ENCODE measurements at regions not wholly inside any gene's neighbourhood (a gene's known extent, or its start where the extent isn't known, plus 50 kb on each side); places are given as distances from the start of the nearest gene placed in this dataset.

GRCh38 chr10:105855791-105856190, 1214.7 kb downstream of the SORCS3 start:
- no peak overlapping the region for H4K5ac ChIP-seq (ENCODE audit: insufficient read length, low read depth, low read length)
- no peaks in the 10 kb centered on the region for H3K27me3 ChIP-seq (replicated peaks in 1 of 4; ENCODE audit: control insufficient read depth in 3 of 4, extremely low read depth in 1 of 4, insufficient read depth in 3 of 4, low read length in 3 of 4)
- H2BK15ac ChIP-seq (ENCODE audit: low read length) = no peak overlapping the region
- no peak for TF ChIP-seq SIRT6 (IDR thresholded peaks at IDR 0.05; ENCODE audit: low read length)
- TF ChIP-seq CEBPB (IDR thresholded peaks at IDR 0.05; ENCODE audit: low read depth, low read length) = no peak
- no peak for TF ChIP-seq BACH1 (IDR thresholded peaks at IDR 0.05; ENCODE audit: low read length)
- TF ChIP-seq NANOG (IDR thresholded peaks at IDR 0.05; ENCODE audit: insufficient read depth, low read depth, low read length, poor library complexity, severe bottlenecking) = no peak
- TF ChIP-seq YY1 (IDR thresholded peaks at IDR 0.05; ENCODE audit: low read depth, low read length) = no peak
- TF ChIP-seq SIN3A (conservative IDR thresholded peaks at IDR 0.05 in 1 of 2, IDR thresholded peaks at IDR 0.05 in 1 of 2; ENCODE audit: low read depth in 1 of 2, low read length in 2 of 2) = no peak
- no peak for TF ChIP-seq SRF (IDR thresholded peaks at IDR 0.05; ENCODE audit: low read depth, low read length)
- no peak overlapping the region for H3K56ac ChIP-seq (replicated peaks; ENCODE audit: insufficient read length, low read depth, low read length)
- no peak overlapping the region for H3K4me3 ChIP-seq (ENCODE audit: extremely low read depth in 1 of 4, insufficient read depth in 2 of 4, low read depth in 3 of 4, low read length in 4 of 4)
- POLR2A ChIA-PET (ENCODE audit: partially characterized antibody) = no interaction called here
- H3K79me2 ChIP-seq (ENCODE audit: control insufficient read depth in 1 of 2, insufficient read depth in 2 of 2, low read length in 2 of 2) = no peaks in the 10 kb centered on the region
- no peak overlapping the region for H2AK5ac ChIP-seq (ENCODE audit: low read depth, low read length)
- H3K4me1 ChIP-seq (replicated peaks in 1 of 4; ENCODE audit: control insufficient read depth in 3 of 4, insufficient read depth in 4 of 4, low read length in 3 of 4) = no peaks in the 10 kb centered on the region
- 83% methylated on average over 2 of the region's 2 CpGs; no CpG with 5 or more reads in 1 of the 2 experiments for WGBS, 2 experiments (ENCODE audit: extremely low coverage in 1 of 2, insufficient coverage in 1 of 2, insufficient read length in 1 of 2, insufficient replicate concordance in 2 of 2, low coverage in 1 of 2, low lambda C conversion rate in 2 of 2, missing lambda C conversion rate in 1 of 2)
- CTCF ChIA-PET (ENCODE audit: partially characterized antibody) = no interaction called here
- no peak for FAIRE-seq
- H2BK12ac ChIP-seq (ENCODE audit: low read depth, low read length) = no peak overlapping the region
- no peak overlapping the region for H2BK120ac ChIP-seq (replicated peaks; ENCODE audit: low read depth, low read length)
- H2BK5ac ChIP-seq (ENCODE audit: low read depth, low read length) = no peak overlapping the region
- H4K8ac ChIP-seq (ENCODE audit: extremely low read depth, insufficient read depth, low read length) = no peak overlapping the region
- no peak overlapping the region for H2BK20ac ChIP-seq (ENCODE audit: low read length)
- H3K23me2 ChIP-seq (ENCODE audit: low read depth, low read length) = no peaks in the 10 kb centered on the region
- H3K18ac ChIP-seq (ENCODE audit: extremely low read depth, low read length) = no peak overlapping the region
- H2AFZ ChIP-seq (ENCODE audit: low read length) = no peak overlapping the region
- no peak overlapping the region for H3K14ac ChIP-seq (ENCODE audit: insufficient read length)
- no peak overlapping the region for H3K9ac ChIP-seq (replicated peaks in 1 of 4; ENCODE audit: extremely low read depth in 1 of 4, low read depth in 3 of 4, low read length in 3 of 4)
- no peak overlapping the region for H3K23ac ChIP-seq (ENCODE audit: insufficient read length)
- H3K27ac ChIP-seq (ENCODE audit: low read depth, low read length) = no peak overlapping the region
- no peaks in the 10 kb centered on the region for H3K36me3 ChIP-seq (ENCODE audit: control insufficient read depth in 2 of 4, insufficient read depth in 4 of 4, low read length in 3 of 4)
- H3K79me1 ChIP-seq (ENCODE audit: low read depth, low read length) = no peaks in the 10 kb centered on the region
- no peak for DNase-seq (ENCODE audit: low read depth in 1 of 2, low spot score in 2 of 2)
- H3K9me3 ChIP-seq (ENCODE audit: insufficient read depth in 2 of 2, low read depth in 1 of 2, low read length in 1 of 2) = no peaks in the 10 kb centered on the region
- H4K91ac ChIP-seq (replicated peaks; ENCODE audit: insufficient read length, low read length) = no peak overlapping the region
- H4K20me1 ChIP-seq (replicated peaks in 1 of 2; ENCODE audit: control insufficient read depth in 1 of 2, insufficient read depth in 2 of 2, low read length in 2 of 2) = no peaks in the 10 kb centered on the region
- no peak overlapping the region for H3K4me2 ChIP-seq (ENCODE audit: insufficient read depth in 1 of 2, low read depth in 2 of 2, low read length in 2 of 2)
- no peak overlapping the region for H3K4ac ChIP-seq (replicated peaks; ENCODE audit: insufficient read length, low read depth, low read length)
